Endothelial cell (in vitro differentiated cells): ENCODE measurements at regions not wholly inside any gene's neighbourhood (a gene's known extent, or its start where the extent isn't known, plus 50 kb on each side); places are given as distances from the start of the nearest gene placed in this dataset.
A peak's percentile ranks its signal among the peaks of the same experiment; 100 is the strongest.

Source experiments
- DNase-seq: peaks from one replicate; pipeline ENCODE4 v3.0.0; 2021; ENCODE audit warnings: low spot score
- H3K27ac Mint-ChIP-seq: one replicate; pipeline ENCODE4 v1.8.0; 2021; ENCODE audit warnings: mixed read lengths, inconsistent platforms; ENCODE audit not compliant: unreplicated experiment
- H3K27me3 Mint-ChIP-seq: one replicate; pipeline ENCODE4 v1.8.0; 2021; ENCODE audit warnings: mild to moderate bottlenecking, moderate library complexity, mixed read lengths, inconsistent platforms; ENCODE audit not compliant: unreplicated experiment
- H3K36me3 Mint-ChIP-seq: one replicate; pipeline ENCODE4 v1.8.0; 2021; ENCODE audit warnings: mild to moderate bottlenecking, low read depth, mixed read lengths, inconsistent platforms; ENCODE audit not compliant: unreplicated experiment
- H3K4me1 Mint-ChIP-seq: one replicate; pipeline ENCODE4 v1.8.0; 2021; ENCODE audit warnings: mild to moderate bottlenecking, mixed read lengths, inconsistent platforms; ENCODE audit not compliant: unreplicated experiment
- H3K4me3 Mint-ChIP-seq: one replicate; pipeline ENCODE4 v1.8.0; 2021; ENCODE audit warnings: mild to moderate bottlenecking, mixed read lengths, inconsistent platforms; ENCODE audit not compliant: unreplicated experiment
- H3K9me3 Mint-ChIP-seq: one replicate; pipeline ENCODE4 v1.8.0; 2021; ENCODE audit warnings: mixed read lengths, inconsistent platforms; ENCODE audit not compliant: unreplicated experiment
- TF ChIP-seq, protein P1 (sequence below): fragments of 200-600 bp; sonication (generic); IDR thresholded peaks from one replicate; pipeline ENCODE4 v1.5.0; 2021; ENCODE audit warnings: antibody characterized with exemption; ENCODE audit not compliant: unreplicated experiment

GRCh38 chr9:94159069-94159939 lies 75.0 kb downstream of the PTPDC1 start:
- DNase-seq, result no peak
- Mint-ChIP-seq H3K4me1 (peaks cover 7% of the 10 kb centered on the region), H3K9me3 (no peaks in the 10 kb centered on the region), H3K27ac (no peak overlapping the region), H3K27me3 (peaks cover 1% of the 10 kb centered on the region), H3K4me3 (no peak overlapping the region), H3K36me3 (no peaks in the 10 kb centered on the region)
- TF ChIP-seq, protein P1, sequence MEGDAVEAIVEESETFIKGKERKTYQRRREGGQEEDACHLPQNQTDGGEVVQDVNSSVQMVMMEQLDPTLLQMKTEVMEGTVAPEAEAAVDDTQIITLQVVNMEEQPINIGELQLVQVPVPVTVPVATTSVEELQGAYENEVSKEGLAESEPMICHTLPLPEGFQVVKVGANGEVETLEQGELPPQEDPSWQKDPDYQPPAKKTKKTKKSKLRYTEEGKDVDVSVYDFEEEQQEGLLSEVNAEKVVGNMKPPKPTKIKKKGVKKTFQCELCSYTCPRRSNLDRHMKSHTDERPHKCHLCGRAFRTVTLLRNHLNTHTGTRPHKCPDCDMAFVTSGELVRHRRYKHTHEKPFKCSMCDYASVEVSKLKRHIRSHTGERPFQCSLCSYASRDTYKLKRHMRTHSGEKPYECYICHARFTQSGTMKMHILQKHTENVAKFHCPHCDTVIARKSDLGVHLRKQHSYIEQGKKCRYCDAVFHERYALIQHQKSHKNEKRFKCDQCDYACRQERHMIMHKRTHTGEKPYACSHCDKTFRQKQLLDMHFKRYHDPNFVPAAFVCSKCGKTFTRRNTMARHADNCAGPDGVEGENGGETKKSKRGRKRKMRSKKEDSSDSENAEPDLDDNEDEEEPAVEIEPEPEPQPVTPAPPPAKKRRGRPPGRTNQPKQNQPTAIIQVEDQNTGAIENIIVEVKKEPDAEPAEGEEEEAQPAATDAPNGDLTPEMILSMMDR, result no peak

GRCh38 chr9:94160594-94161501 lies 76.6 kb downstream of the PTPDC1 start:
- no peak overlapping the region for H3K4me3 Mint-ChIP-seq
- H3K27ac Mint-ChIP-seq, result no peak overlapping the region
- H3K27me3 Mint-ChIP-seq, result peaks cover 11% of the 10 kb centered on the region
- H3K9me3 Mint-ChIP-seq, result no peaks in the 10 kb centered on the region
- peaks cover 11% of the 10 kb centered on the region for H3K4me1 Mint-ChIP-seq
- TF ChIP-seq, protein P1, result peak; percentile 12
- peaks cover 4% of the 10 kb centered on the region for H3K36me3 Mint-ChIP-seq
- no peak for DNase-seq

DNA sequence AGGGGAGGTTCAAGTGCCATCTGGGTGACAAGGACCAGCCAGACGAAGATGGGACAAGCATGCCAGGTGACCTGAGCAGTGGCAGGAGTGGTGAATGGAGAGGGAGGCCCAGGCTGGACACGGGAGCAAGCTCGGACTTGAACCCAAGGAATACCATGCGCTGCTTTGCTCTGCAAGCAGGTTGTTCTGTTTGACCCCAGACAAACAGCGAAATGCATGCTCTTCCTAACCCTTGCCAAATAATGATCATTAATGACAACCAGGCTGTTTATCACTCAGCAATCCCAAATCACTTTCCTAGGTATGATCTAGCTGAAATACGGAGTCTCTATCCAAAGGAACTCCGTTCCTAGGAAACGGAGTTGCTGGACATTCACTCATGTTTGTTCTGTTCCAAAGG lies 77.4 kb downstream of the PTPDC1 start:
- no peak for DNase-seq
- peaks cover 8% of the 10 kb centered on the region for H3K4me1 Mint-ChIP-seq
- TF ChIP-seq, protein P1, result no peak
- H3K36me3 Mint-ChIP-seq, result peaks cover 4% of the 10 kb centered on the region
- H3K9me3 Mint-ChIP-seq, result no peaks in the 10 kb centered on the region
- no peak overlapping the region for H3K4me3 Mint-ChIP-seq
- no peak overlapping the region for H3K27ac Mint-ChIP-seq
- H3K27me3 Mint-ChIP-seq, result peaks cover 11% of the 10 kb centered on the region

DNA sequence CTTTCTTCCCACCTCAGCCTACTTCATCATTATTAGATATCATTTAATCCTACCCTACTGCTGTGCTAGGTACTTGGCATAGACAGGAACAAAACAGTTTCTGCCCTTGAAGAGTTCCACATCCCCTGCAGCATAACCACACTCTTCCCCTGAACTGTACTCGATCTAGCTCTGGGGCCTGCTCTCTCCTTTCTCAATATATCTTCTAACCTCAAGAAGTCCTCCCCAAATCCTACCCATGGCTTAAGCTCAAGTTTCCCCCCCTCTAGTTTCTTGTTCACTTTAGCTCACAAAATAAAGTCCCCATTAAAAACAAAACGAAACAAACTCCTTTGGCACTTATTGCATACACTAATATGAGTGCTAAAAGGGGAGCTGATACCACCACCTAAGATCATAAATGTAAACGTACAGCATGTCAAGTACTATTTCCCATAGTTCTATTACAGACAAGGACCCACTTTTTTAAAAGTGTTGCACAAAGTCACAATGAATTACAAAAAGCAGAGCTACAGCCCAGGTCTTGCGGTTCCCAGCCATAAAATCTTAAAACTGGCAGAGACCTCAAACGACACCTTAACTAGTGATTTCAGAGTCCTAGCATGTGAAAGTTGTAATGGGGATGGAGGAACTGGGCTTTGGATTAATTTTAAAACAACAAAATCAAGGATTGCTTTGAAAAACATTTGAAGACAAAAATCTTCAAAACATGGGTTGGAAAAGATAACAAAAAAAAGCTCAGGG lies 80.7 kb downstream of the PTPDC1 start:
- Mint-ChIP-seq H3K27me3 (peaks cover 13% of the 10 kb centered on the region), H3K4me1 (peaks cover 28% of the 10 kb centered on the region), H3K4me3 (peak overlapping the region; percentile 94), H3K27ac (peak overlapping the region; percentile 91), H3K9me3 (no peaks in the 10 kb centered on the region), H3K36me3 (peaks cover 4% of the 10 kb centered on the region)
- TF ChIP-seq, protein P1, result no peak
- DNase-seq, result no peak
